Gastrocnemius medialis (tissue), 4 donors: ENCODE measurements at regions not wholly inside any gene's neighbourhood (a gene's known extent, or its start where the extent isn't known, plus 50 kb on each side); places are given as distances from the start of the nearest gene placed in this dataset.

ENCODE experiments used
- CTCF ChIP-seq, 5 experiments: fragments of 450-650 bp in 3 of 5; fragments of 200-600 bp in 2 of 5; sonication (generic) in 2 of 5; IDR thresholded peaks in 4 of 5; conservative IDR thresholded peaks in 1 of 5; 1 replicate in 4 of 5; 2 replicates in 1 of 5; pipeline ENCODE4 v1.5.1; 2016 to 2019; ENCODE audit warnings: antibody characterized with exemption in 5 of 5, mild to moderate bottlenecking in 3 of 5, moderate library complexity in 3 of 5
- POLR2A ChIP-seq, 2 donors: fragments of 450-650 bp; IDR thresholded peaks; one replicate each; pipeline ENCODE4 v1.6.1; 2017; ENCODE audit warnings: antibody characterized with exemption in 2 of 2, mild to moderate bottlenecking in 2 of 2, moderate library complexity in 2 of 2

- TF ChIP-seq CTCF (IDR thresholded peaks at IDR 0.05 in 4 of 5, conservative IDR thresholded peaks at IDR 0.05 in 1 of 5) (no peak), POLR2A (IDR thresholded peaks at IDR 0.05) (no peak)
These were observed 334.6 kb upstream of the TUSC1 start for GRCh38 chr9:26012797-26013196.
